Vagina (tissue), 2 donors: ENCODE measurements at regions not wholly inside any gene's neighbourhood (a gene's known extent, or its start where the extent isn't known, plus 50 kb on each side); places are given as distances from the start of the nearest gene placed in this dataset.

Experiments used
- DNase-seq, 2 donors: peaks; one replicate each; pipeline ENCODE4 v3.0.0-alpha.2; 2017; ENCODE audit errors: extremely low spot score in 2 of 2
- H3K27ac ChIP-seq: fragments of 200-600 bp; sonication (generic); one replicate; pipeline ENCODE4 v1.5.1; 2019
- H3K27me3 ChIP-seq: fragments of 200-600 bp; sonication (generic); one replicate; pipeline ENCODE4 v1.5.1; 2019
- H3K36me3 ChIP-seq, 2 donors: fragments of 200-600 bp; sonication (generic); one replicate each; pipeline ENCODE4 v1.5.1; 2017 to 2019
- H3K4me1 ChIP-seq: fragments of 200-600 bp; sonication (generic); one replicate; pipeline ENCODE4 v1.5.1; 2019
- H3K4me3 ChIP-seq, 2 donors: fragments of 200-600 bp; sonication (generic); 1 replicate in 1 of 2; 2 replicates in 1 of 2; pipeline ENCODE4 v1.5.1; 2016 to 2019
- H3K9me3 ChIP-seq: fragments of 200-600 bp; sonication (generic); one replicate; pipeline ENCODE4 v1.5.1; 2019
- CTCF ChIP-seq, 3 experiments: fragments of 450-650 bp in 2 of 3; fragments of 200-600 bp in 1 of 3; sonication (generic) in 1 of 3; IDR thresholded peaks; one replicate each; pipeline ENCODE4 v1.5.1; 2017 to 2019; ENCODE audit warnings: antibody characterized with exemption in 3 of 3, mild to moderate bottlenecking in 2 of 3, moderate library complexity in 2 of 3
- POLR2A ChIP-seq, 2 donors: fragments of 450-650 bp; IDR thresholded peaks; one replicate each; pipeline ENCODE4 v1.6.1; 2017; ENCODE audit warnings: antibody characterized with exemption in 2 of 2, mild to moderate bottlenecking in 2 of 2, moderate library complexity in 2 of 2
- POLR2AphosphoS5 ChIP-seq, 2 donors: sonication (generic); formaldehyde crosslinking; IDR thresholded peaks; one replicate each; pipeline ENCODE4 v1.9.0; 2017; ENCODE audit warnings: antibody characterized with exemption in 2 of 2, mild to moderate bottlenecking in 2 of 2, low read depth in 1 of 2; ENCODE audit not compliant: insufficient read depth in 1 of 2
- intact Hi-C: fragments of 100-400 bp; cut with DNase I; formaldehyde crosslinking; loops from one replicate; pipeline ENCODE4 v1.15.1; 2023

- TF ChIP-seq POLR2A (IDR thresholded peaks at IDR 0.05): no peak
- TF ChIP-seq POLR2AphosphoS5 (IDR thresholded peaks at IDR 0.05; ENCODE audit: insufficient read depth in 1 of 2, low read depth in 1 of 2): no peak
- TF ChIP-seq CTCF (IDR thresholded peaks at IDR 0.05): no peak
- no peaks in the 10 kb centered on the region for H3K9me3 ChIP-seq
These were observed 366.2 kb upstream of the ID2 start for GRCh38 chr2:8315531-8316165.

GRCh38 chr2:8316356-8316755 lies 365.5 kb upstream of the ID2 start:
- intact Hi-C loops: no loop called here

More at GRCh38 chr2:8315531-8316165, 366.2 kb upstream of the ID2 start:
- Histone ChIP-seq H3K36me3 (no peaks in the 10 kb centered on the region), H3K4me3 (no peak overlapping the region), H3K4me1 (no peaks in the 10 kb centered on the region), H3K27ac (no peak overlapping the region), H3K27me3 (no peaks in the 10 kb centered on the region)
- DNase-seq: peak; percentile 52 to 69
- intact Hi-C loops: no loop called here

GRCh38 chr2:8317418-8317817 lies 364.4 kb upstream of the ID2 start:
- H3K36me3 ChIP-seq: no peaks in the 10 kb centered on the region
- no peak overlapping the region for H3K27ac ChIP-seq
- peak; percentile 70 to 77 for DNase-seq
- H3K9me3 ChIP-seq: no peaks in the 10 kb centered on the region
- H3K4me3 ChIP-seq: no peak overlapping the region
- H3K27me3 ChIP-seq: no peaks in the 10 kb centered on the region
- no peak for TF ChIP-seq CTCF (IDR thresholded peaks at IDR 0.05)
- no peak for TF ChIP-seq POLR2A (IDR thresholded peaks at IDR 0.05)
- TF ChIP-seq POLR2AphosphoS5 (IDR thresholded peaks at IDR 0.05; ENCODE audit: insufficient read depth in 1 of 2, low read depth in 1 of 2): no peak
- intact Hi-C loops: no loop called here
- no peaks in the 10 kb centered on the region for H3K4me1 ChIP-seq

More at GRCh38 chr2:8316356-8316755, 365.5 kb upstream of the ID2 start:
- peak; percentile 49 to 64 for DNase-seq
- TF ChIP-seq POLR2A (IDR thresholded peaks at IDR 0.05): no peak
- Histone ChIP-seq H3K36me3 (no peaks in the 10 kb centered on the region), H3K27me3 (no peaks in the 10 kb centered on the region), H3K27ac (no peak overlapping the region), H3K9me3 (no peaks in the 10 kb centered on the region), H3K4me1 (no peaks in the 10 kb centered on the region), H3K4me3 (no peak overlapping the region)

- no peak for TF ChIP-seq CTCF (IDR thresholded peaks at IDR 0.05)
- peak in 1 of 2 donors; percentile 65 for TF ChIP-seq POLR2AphosphoS5 (IDR thresholded peaks at IDR 0.05; ENCODE audit: insufficient read depth in 1 of 2, low read depth in 1 of 2)
- H3K27me3 ChIP-seq: no peaks in the 10 kb centered on the region
- intact Hi-C loops: no loop called here
- no peaks in the 10 kb centered on the region for H3K36me3 ChIP-seq
- no peak overlapping the region for H3K27ac ChIP-seq
- no peaks in the 10 kb centered on the region for H3K9me3 ChIP-seq
- peak in 1 of 2 donors; percentile 7 for DNase-seq
- H3K4me1 ChIP-seq: no peaks in the 10 kb centered on the region
- H3K4me3 ChIP-seq: no peak overlapping the region
These were observed 362.6 kb upstream of the ID2 start for GRCh38 chr2:8319219-8319618.

GRCh38 chr2:8320311-8321066 lies 361.4 kb upstream of the ID2 start:
- Histone ChIP-seq H3K27ac (no peak overlapping the region), H3K9me3 (no peaks in the 10 kb centered on the region), H3K36me3 (no peaks in the 10 kb centered on the region), H3K27me3 (no peaks in the 10 kb centered on the region), H3K4me1 (no peaks in the 10 kb centered on the region), H3K4me3 (no peak overlapping the region)
- intact Hi-C loops: no loop called here
- TF ChIP-seq POLR2AphosphoS5 (IDR thresholded peaks at IDR 0.05; ENCODE audit: insufficient read depth in 1 of 2, low read depth in 1 of 2) (no peak), CTCF (IDR thresholded peaks at IDR 0.05) (no peak), POLR2A (IDR thresholded peaks at IDR 0.05) (no peak)
- peak in 1 of 2 donors; percentile 11 for DNase-seq
